Liver (tissue), 7 donors: ENCODE measurements at regions not wholly inside any gene's neighbourhood (a gene's known extent, or its start where the extent isn't known, plus 50 kb on each side); places are given as distances from the start of the nearest gene placed in this dataset.

ENCODE experiments used
- DNase-seq: peaks from one replicate; pipeline ENCODE4 v3.0.0-alpha.2; 2017; ENCODE audit warnings: low spot score
- H3K27ac ChIP-seq, 2 donors: one replicate each; pipeline ENCODE4 v1.7.0; 2013; ENCODE audit warnings: inconsistent platforms in 2 of 2, low read length in 2 of 2, control low read depth in 1 of 2, low read depth in 1 of 2, mild to moderate bottlenecking in 1 of 2
- H3K27me3 ChIP-seq, 4 donors: one replicate each; pipeline versions ENCODE4 v1.6.1 to v1.7.0; 2013; ENCODE audit warnings: low read length in 3 of 4, inconsistent platforms in 1 of 4, mild to moderate bottlenecking in 1 of 4, moderate library complexity in 1 of 4; ENCODE audit not compliant: control insufficient read depth in 4 of 4, insufficient read depth in 4 of 4
- H3K36me3 ChIP-seq, 4 donors: one replicate each; pipeline versions ENCODE4 v1.6.1 to v1.7.0; 2013; ENCODE audit warnings: low read length in 3 of 4, mild to moderate bottlenecking in 3 of 4, low read depth in 1 of 4, moderate library complexity in 1 of 4; ENCODE audit not compliant: control insufficient read depth in 4 of 4, insufficient read depth in 3 of 4
- H3K4me1 ChIP-seq, 4 donors: one replicate each; pipeline versions ENCODE4 v1.6.1 to v1.7.0; 2013; ENCODE audit warnings: low read length in 3 of 4, mild to moderate bottlenecking in 3 of 4, moderate library complexity in 1 of 4; ENCODE audit not compliant: control insufficient read depth in 4 of 4, insufficient read depth in 4 of 4
- H3K4me3 ChIP-seq, 3 donors: one replicate each; pipeline versions ENCODE4 v1.6.1 to v1.7.0; 2013; ENCODE audit warnings: low read length in 3 of 3, control low read depth in 1 of 3, low read depth in 1 of 3, mild to moderate bottlenecking in 1 of 3
- H3K9ac ChIP-seq, 2 donors: one replicate each; pipeline ENCODE4 v1.7.0; 2013; ENCODE audit warnings: low read length in 2 of 2, mild to moderate bottlenecking in 2 of 2, moderate library complexity in 2 of 2, control low read depth in 1 of 2, low read depth in 1 of 2
- H3K9me3 ChIP-seq, 4 donors: one replicate each; pipeline versions ENCODE4 v1.6.1 to v1.7.0; 2013; ENCODE audit warnings: low read length in 3 of 4; ENCODE audit not compliant: control insufficient read depth in 4 of 4
- EGR1 ChIP-seq, 2 donors: IDR thresholded peaks; 2 replicates each; pipeline ENCODE4 v1.6.1; 2016 to 2018; ENCODE audit warnings: antibody characterized with exemption in 2 of 2, low read depth in 2 of 2
- FOXA1 ChIP-seq: IDR thresholded peaks from 2 replicates; pipeline ENCODE4 v1.6.1; 2016; ENCODE audit warnings: antibody characterized with exemption
- FOXA2 ChIP-seq: IDR thresholded peaks from 2 replicates; pipeline ENCODE4 v1.6.1; 2016; ENCODE audit warnings: antibody characterized with exemption
- GABPA ChIP-seq, 2 donors: IDR thresholded peaks in 1 of 2; conservative IDR thresholded peaks in 1 of 2; 2 replicates each; pipeline ENCODE4 v1.6.1; 2016; ENCODE audit warnings: antibody characterized with exemption in 2 of 2, mild to moderate bottlenecking in 1 of 2, moderate library complexity in 1 of 2
- HNF4A ChIP-seq, 2 donors: conservative IDR thresholded peaks; 2 replicates each; pipeline ENCODE4 v1.6.1; 2016; ENCODE audit warnings: antibody characterized with exemption in 2 of 2, mild to moderate bottlenecking in 2 of 2
- HNF4G ChIP-seq: IDR thresholded peaks from 2 replicates; pipeline ENCODE4 v1.6.1; 2016; ENCODE audit warnings: antibody characterized with exemption
- JUND ChIP-seq, 2 donors: IDR thresholded peaks; 2 replicates each; pipeline ENCODE4 v1.6.1; 2016; ENCODE audit warnings: antibody characterized with exemption in 2 of 2
- NR2F2 ChIP-seq: IDR thresholded peaks from 2 replicates; pipeline ENCODE4 v1.6.1; 2016; ENCODE audit warnings: antibody characterized with exemption
- RAD21 ChIP-seq, 2 donors: IDR thresholded peaks; 2 replicates each; pipeline ENCODE4 v1.6.1; 2016; ENCODE audit warnings: antibody characterized with exemption in 2 of 2, mild to moderate bottlenecking in 2 of 2
- RXRA ChIP-seq, 2 donors: IDR thresholded peaks; 2 replicates each; pipeline ENCODE4 v1.6.1; 2017 to 2018; ENCODE audit warnings: antibody characterized with exemption in 2 of 2, mild to moderate bottlenecking in 1 of 2
- SP1 ChIP-seq: IDR thresholded peaks from 2 replicates; pipeline ENCODE4 v1.6.1; 2018; ENCODE audit warnings: antibody characterized with exemption, mild to moderate bottlenecking
- TAF1 ChIP-seq: conservative IDR thresholded peaks from 2 replicates; pipeline ENCODE4 v1.6.1; 2016; ENCODE audit warnings: antibody characterized with exemption, mild to moderate bottlenecking
- YY1 ChIP-seq: IDR thresholded peaks from 2 replicates; pipeline ENCODE4 v1.6.1; 2016; ENCODE audit warnings: antibody characterized with exemption, mild to moderate bottlenecking
- TF ChIP-seq, protein P1 (sequence below): IDR thresholded peaks from 2 replicates; pipeline ENCODE4 v1.6.1; 2016; ENCODE audit warnings: antibody characterized with exemption
- TF ChIP-seq, protein P2 (sequence below): IDR thresholded peaks from 2 replicates; pipeline ENCODE4 v1.6.1; 2016; ENCODE audit warnings: antibody characterized with exemption, mild to moderate bottlenecking
- TF ChIP-seq, protein P3 (sequence below): fragments of 150-350 bp; IDR thresholded peaks from 2 replicates; pipeline ENCODE4 v1.5.1; 2017; ENCODE audit warnings: improper control_type of control experiment, low read depth, low read length; ENCODE audit not compliant: missing input control
- TF ChIP-seq, protein P4 (sequence below): IDR thresholded peaks from 2 replicates; pipeline ENCODE4 v1.6.1; 2016; ENCODE audit warnings: antibody characterized with exemption
- TF ChIP-seq, protein P5 (sequence below): IDR thresholded peaks from 2 replicates; pipeline ENCODE4 v1.6.1; 2016; ENCODE audit warnings: antibody characterized with exemption
- donor health status: healthy.
- donor health status: healthy.
- donor health status: healthy.
- donor health status: healthy.

DNA sequence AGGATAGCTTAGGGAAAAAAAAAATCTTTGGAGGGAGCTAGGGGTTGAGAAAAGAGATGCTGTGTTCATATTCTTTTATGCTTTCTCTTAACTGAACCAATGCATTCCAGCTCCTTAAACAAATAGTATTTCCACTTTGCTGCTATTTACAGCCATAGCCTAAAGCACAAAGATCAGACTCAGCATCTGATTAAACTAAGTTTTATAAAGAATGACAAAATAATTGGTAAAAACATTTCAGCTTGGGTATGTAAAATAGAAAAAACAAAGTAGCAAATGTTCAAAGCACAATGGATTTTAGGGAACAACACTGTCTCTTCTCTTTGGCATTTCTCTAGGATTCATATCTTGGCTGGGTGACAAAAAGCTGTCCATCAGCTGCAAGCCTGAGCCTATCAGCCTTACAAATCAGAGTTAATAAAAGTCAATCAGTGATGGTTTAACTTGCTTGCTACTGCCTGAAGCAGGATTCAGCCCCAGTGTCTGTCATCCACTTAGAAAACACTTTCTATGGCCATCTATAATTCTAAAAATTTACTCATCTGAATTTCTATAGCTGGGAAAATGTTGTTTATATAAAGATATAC is 232.1 kb upstream of the CDIN1 start:
- Histone ChIP-seq H3K27ac (no peak overlapping the region), H3K4me1 (no peaks in the 10 kb centered on the region), H3K27me3 (no peaks in the 10 kb centered on the region), H3K4me3 (no peak overlapping the region), H3K9ac (no peak overlapping the region), H3K36me3 (no peaks in the 10 kb centered on the region), H3K9me3 (peaks cover 0 to 4% (median 0%) of the 10 kb centered on the region in 4 donors)
- DNase-seq, result no peak
- TF ChIP-seq HNF4G (no peak), TAF1 (no peak), FOXA2 (no peak), EGR1 (IDR thresholded peaks at IDR 0.05; ENCODE audit: low read depth in 2 of 2) (no peak), YY1 (no peak), JUND (IDR thresholded peaks at IDR 0.05) (no peak), GABPA (IDR thresholded peaks at IDR 0.05 in 1 of 2, conservative IDR thresholded peaks at IDR 0.05 in 1 of 2) (no peak), SP1 (no peak), HNF4A (conservative IDR thresholded peaks at IDR 0.05) (no peak), FOXA1 (no peak), RXRA (IDR thresholded peaks at IDR 0.05) (no peak), RAD21 (IDR thresholded peaks at IDR 0.05) (no peak), NR2F2 (no peak)
- TF ChIP-seq, protein P1, sequence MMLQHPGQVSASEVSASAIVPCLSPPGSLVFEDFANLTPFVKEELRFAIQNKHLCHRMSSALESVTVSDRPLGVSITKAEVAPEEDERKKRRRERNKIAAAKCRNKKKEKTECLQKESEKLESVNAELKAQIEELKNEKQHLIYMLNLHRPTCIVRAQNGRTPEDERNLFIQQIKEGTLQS, result no peak
- TF ChIP-seq, protein P2, sequence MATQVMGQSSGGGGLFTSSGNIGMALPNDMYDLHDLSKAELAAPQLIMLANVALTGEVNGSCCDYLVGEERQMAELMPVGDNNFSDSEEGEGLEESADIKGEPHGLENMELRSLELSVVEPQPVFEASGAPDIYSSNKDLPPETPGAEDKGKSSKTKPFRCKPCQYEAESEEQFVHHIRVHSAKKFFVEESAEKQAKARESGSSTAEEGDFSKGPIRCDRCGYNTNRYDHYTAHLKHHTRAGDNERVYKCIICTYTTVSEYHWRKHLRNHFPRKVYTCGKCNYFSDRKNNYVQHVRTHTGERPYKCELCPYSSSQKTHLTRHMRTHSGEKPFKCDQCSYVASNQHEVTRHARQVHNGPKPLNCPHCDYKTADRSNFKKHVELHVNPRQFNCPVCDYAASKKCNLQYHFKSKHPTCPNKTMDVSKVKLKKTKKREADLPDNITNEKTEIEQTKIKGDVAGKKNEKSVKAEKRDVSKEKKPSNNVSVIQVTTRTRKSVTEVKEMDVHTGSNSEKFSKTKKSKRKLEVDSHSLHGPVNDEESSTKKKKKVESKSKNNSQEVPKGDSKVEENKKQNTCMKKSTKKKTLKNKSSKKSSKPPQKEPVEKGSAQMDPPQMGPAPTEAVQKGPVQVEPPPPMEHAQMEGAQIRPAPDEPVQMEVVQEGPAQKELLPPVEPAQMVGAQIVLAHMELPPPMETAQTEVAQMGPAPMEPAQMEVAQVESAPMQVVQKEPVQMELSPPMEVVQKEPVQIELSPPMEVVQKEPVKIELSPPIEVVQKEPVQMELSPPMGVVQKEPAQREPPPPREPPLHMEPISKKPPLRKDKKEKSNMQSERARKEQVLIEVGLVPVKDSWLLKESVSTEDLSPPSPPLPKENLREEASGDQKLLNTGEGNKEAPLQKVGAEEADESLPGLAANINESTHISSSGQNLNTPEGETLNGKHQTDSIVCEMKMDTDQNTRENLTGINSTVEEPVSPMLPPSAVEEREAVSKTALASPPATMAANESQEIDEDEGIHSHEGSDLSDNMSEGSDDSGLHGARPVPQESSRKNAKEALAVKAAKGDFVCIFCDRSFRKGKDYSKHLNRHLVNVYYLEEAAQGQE, result no peak
- TF ChIP-seq, protein P3, sequence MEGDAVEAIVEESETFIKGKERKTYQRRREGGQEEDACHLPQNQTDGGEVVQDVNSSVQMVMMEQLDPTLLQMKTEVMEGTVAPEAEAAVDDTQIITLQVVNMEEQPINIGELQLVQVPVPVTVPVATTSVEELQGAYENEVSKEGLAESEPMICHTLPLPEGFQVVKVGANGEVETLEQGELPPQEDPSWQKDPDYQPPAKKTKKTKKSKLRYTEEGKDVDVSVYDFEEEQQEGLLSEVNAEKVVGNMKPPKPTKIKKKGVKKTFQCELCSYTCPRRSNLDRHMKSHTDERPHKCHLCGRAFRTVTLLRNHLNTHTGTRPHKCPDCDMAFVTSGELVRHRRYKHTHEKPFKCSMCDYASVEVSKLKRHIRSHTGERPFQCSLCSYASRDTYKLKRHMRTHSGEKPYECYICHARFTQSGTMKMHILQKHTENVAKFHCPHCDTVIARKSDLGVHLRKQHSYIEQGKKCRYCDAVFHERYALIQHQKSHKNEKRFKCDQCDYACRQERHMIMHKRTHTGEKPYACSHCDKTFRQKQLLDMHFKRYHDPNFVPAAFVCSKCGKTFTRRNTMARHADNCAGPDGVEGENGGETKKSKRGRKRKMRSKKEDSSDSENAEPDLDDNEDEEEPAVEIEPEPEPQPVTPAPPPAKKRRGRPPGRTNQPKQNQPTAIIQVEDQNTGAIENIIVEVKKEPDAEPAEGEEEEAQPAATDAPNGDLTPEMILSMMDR, result no peak
- TF ChIP-seq, protein P4, sequence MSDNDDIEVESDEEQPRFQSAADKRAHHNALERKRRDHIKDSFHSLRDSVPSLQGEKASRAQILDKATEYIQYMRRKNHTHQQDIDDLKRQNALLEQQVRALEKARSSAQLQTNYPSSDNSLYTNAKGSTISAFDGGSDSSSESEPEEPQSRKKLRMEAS, result no peak
- TF ChIP-seq, protein P5, sequence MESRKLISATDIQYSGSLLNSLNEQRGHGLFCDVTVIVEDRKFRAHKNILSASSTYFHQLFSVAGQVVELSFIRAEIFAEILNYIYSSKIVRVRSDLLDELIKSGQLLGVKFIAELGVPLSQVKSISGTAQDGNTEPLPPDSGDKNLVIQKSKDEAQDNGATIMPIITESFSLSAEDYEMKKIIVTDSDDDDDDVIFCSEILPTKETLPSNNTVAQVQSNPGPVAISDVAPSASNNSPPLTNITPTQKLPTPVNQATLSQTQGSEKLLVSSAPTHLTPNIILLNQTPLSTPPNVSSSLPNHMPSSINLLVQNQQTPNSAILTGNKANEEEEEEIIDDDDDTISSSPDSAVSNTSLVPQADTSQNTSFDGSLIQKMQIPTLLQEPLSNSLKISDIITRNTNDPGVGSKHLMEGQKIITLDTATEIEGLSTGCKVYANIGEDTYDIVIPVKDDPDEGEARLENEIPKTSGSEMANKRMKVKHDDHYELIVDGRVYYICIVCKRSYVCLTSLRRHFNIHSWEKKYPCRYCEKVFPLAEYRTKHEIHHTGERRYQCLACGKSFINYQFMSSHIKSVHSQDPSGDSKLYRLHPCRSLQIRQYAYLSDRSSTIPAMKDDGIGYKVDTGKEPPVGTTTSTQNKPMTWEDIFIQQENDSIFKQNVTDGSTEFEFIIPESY, result no peak
